Esophagus squamous epithelium (tissue), 4 donors: ENCODE measurements at regions not wholly inside any gene's neighbourhood (a gene's known extent, or its start where the extent isn't known, plus 50 kb on each side); places are given as distances from the start of the nearest gene placed in this dataset.

Experiments
- CTCF ChIP-seq, 6 experiments: fragments of 450-650 bp in 4 of 6; fragments of 200-600 bp in 2 of 6; sonication (generic) in 2 of 6; IDR thresholded peaks; one replicate each; pipeline ENCODE4 v1.5.1; 2016 to 2019; ENCODE audit warnings: antibody characterized with exemption in 6 of 6, mild to moderate bottlenecking in 4 of 6, moderate library complexity in 4 of 6
- POLR2A ChIP-seq, 4 donors: fragments of 450-650 bp; IDR thresholded peaks; one replicate each; pipeline ENCODE4 v1.6.1; 2017; ENCODE audit warnings: antibody characterized with exemption in 4 of 4, mild to moderate bottlenecking in 4 of 4, moderate library complexity in 3 of 4

DNA sequence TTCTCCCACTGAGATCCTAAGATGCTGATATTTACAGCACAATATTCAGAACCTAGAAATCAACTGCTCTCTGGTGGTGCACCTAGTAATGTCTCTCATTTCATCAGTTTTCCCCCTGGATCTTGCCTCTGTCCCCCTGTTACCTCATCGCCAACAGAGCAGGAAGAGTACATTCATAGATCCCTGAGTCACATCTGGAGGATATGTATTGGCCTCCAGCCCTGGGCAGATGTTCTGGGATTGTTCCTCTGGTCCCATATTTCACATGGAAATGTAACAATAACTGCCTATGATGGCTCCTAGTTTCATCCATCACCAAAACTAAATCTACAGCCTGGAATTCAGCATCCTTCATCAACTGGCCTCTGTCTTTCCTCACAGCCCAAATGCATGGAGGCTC lies 278.8 kb upstream of the SLC14A2 start:
- TF ChIP-seq CTCF (IDR thresholded peaks at IDR 0.05) (no peak), POLR2A (IDR thresholded peaks at IDR 0.05) (no peak)
